ENCODE measurements at regions not wholly inside any gene's neighbourhood (a gene's known extent, or its start where the extent isn't known, plus 50 kb on each side); places are given as distances from the start of the nearest gene placed in this dataset.

- TF ChIP-seq ZNF266 (tag by site-specific recombination; IDR thresholded peaks at IDR 0.05; ENCODE audit: low read depth) (no peak), ZNF792 (tag by site-specific recombination; IDR thresholded peaks at IDR 0.05) (no peak), ZNF48 (tag by site-specific recombination; IDR thresholded peaks at IDR 0.05) (no peak), MYNN (tag by site-specific recombination; IDR thresholded peaks at IDR 0.05; ENCODE audit: borderline replicate concordance) (no peak), GLI2 (tag by site-specific recombination; IDR thresholded peaks at IDR 0.05; ENCODE audit: borderline replicate concordance, low read depth) (no peak)
Observed at GRCh38 chr6:126926926-126927325, 191.5 kb upstream of the RSPO3 start (continued).

GRCh38 chr6:126927841-126928240 lies 190.6 kb upstream of the RSPO3 start:
- H3K27ac ChIP-seq (ENCODE audit: extremely low read depth, low read depth, low read length) = no peak overlapping the region
- H3K9me3 ChIP-seq (ENCODE audit: control insufficient read depth, insufficient read depth, low read depth, low read length) = no peaks in the 10 kb centered on the region
- H3K36me3 ChIP-seq (ENCODE audit: control insufficient read depth in 2 of 2, insufficient read depth in 1 of 2, low read length in 2 of 2) = no peaks in the 10 kb centered on the region
- POLR2A ChIA-PET = no interaction called here
- H3K4me1 ChIP-seq (ENCODE audit: control insufficient read depth, insufficient read depth, low read length) = no peaks in the 10 kb centered on the region
- no peak overlapping the region for H3K4me3 ChIP-seq (ENCODE audit: low read depth, low read length)
- CTCF ChIA-PET = no interaction called here
- no peak for TF ChIP-seq ZNF112 (tag by site-specific recombination; IDR thresholded peaks at IDR 0.05)
- TF ChIP-seq ZNF561 (tag by site-specific recombination; IDR thresholded peaks at IDR 0.05; ENCODE audit: borderline replicate concordance) = no peak
- no peak for TF ChIP-seq ZNF473 (tag by site-specific recombination; IDR thresholded peaks at IDR 0.05)

DNA sequence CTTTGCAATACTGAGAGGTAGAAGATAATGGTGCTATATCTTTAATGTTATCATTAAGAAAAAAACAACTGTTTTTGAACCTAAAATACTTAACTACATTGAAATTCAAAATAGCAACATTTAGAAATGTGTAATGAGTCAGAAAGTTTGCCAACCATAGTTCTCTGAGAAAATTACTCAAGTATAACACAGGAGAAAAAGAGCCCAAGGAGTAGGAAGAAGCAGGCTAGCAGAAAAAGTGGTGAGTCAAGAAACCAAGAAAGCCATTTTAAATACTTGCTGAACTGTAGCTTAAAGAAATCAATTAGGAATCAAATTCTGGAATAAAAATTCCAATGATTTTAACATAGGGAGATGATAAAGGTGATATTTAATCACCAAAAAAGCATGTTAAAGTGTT lies 181.0 kb upstream of the RSPO3 start:
- CTCF ChIA-PET = interaction anchor here (0.7 kb wide), 1 partner anchor 47 kb away, joined by 3 read pairs; no protein-coding TSS in a partner anchor
- POLR2A ChIA-PET = no interaction called here
- H3K27ac ChIP-seq (ENCODE audit: extremely low read depth, low read depth, low read length) = no peak overlapping the region
- no peaks in the 10 kb centered on the region for H3K36me3 ChIP-seq (ENCODE audit: control insufficient read depth in 2 of 2, insufficient read depth in 1 of 2, low read length in 2 of 2)
- no peaks in the 10 kb centered on the region; the same call in 1 of the 2 replicates for H3K4me1 ChIP-seq (ENCODE audit: control insufficient read depth, insufficient read depth, low read length)
- H3K9me3 ChIP-seq (ENCODE audit: control insufficient read depth, insufficient read depth, low read depth, low read length) = no peaks in the 10 kb centered on the region
- no peak overlapping the region for H3K4me3 ChIP-seq (ENCODE audit: low read depth, low read length)
- TF ChIP-seq ZNF664 (tag by site-specific recombination; IDR thresholded peaks at IDR 0.05) = no peak
- no peak for TF ChIP-seq GLIS2 (tag by site-specific recombination; IDR thresholded peaks at IDR 0.05)
- TF ChIP-seq OSR2 (tag by site-specific recombination; IDR thresholded peaks at IDR 0.05) = no peak
- TF ChIP-seq, protein P1, sequence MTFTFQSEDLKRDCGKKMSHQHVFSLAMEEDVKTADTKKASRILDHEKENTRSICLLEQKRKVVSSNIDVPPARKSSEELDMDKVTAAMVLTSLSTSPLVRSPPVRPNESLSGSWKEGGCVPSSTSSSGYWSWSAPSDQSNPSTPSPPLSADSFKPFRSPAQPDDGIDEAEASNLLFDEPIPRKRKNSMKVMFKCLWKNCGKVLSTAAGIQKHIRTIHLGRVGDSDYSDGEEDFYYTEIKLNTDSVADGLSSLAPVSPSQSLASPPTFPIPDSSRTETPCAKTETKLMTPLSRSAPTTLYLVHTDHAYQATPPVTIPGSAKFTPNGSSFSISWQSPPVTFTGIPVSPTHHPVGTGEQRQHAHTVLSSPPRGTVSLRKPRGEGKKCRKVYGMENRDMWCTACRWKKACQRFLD (tag by site-specific recombination; IDR thresholded peaks at IDR 0.05) = no peak
- TF ChIP-seq KLF17 (tag by site-specific recombination; IDR thresholded peaks at IDR 0.05) = no peak
- TF ChIP-seq ZNF184 (tag by site-specific recombination; IDR thresholded peaks at IDR 0.05) = no peak
- TF ChIP-seq ZNF132 (tag by site-specific recombination; IDR thresholded peaks at IDR 0.05; ENCODE audit: borderline replicate concordance) = no peak
- no peak for TF ChIP-seq ZNF239 (tag by site-specific recombination; IDR thresholded peaks at IDR 0.05)

GRCh38 chr6:126939784-126940183 lies 178.7 kb upstream of the RSPO3 start:
- H3K36me3 ChIP-seq (ENCODE audit: control insufficient read depth in 2 of 2, insufficient read depth in 1 of 2, low read length in 2 of 2) = no peaks in the 10 kb centered on the region
- H3K9me3 ChIP-seq (ENCODE audit: control insufficient read depth, insufficient read depth, low read depth, low read length) = no peaks in the 10 kb centered on the region
- no peak overlapping the region for H3K27ac ChIP-seq (ENCODE audit: extremely low read depth, low read depth, low read length)
- CTCF ChIA-PET = no interaction called here
- no peak overlapping the region for H3K4me3 ChIP-seq (ENCODE audit: low read depth, low read length)
- TF ChIP-seq ZNF366 (tag by site-specific recombination; conservative IDR thresholded peaks at IDR 0.05) (no peak), ZNF792 (tag by site-specific recombination; IDR thresholded peaks at IDR 0.05) (no peak), ZNF768 (tag by site-specific recombination; IDR thresholded peaks at IDR 0.05) (no peak), ZNF548 (tag by site-specific recombination; IDR thresholded peaks at IDR 0.05) (no peak), ZBTB10 (tag by site-specific recombination; IDR thresholded peaks at IDR 0.05) (no peak), ZNF473 (tag by site-specific recombination; IDR thresholded peaks at IDR 0.05) (no peak)
- POLR2A ChIA-PET = no interaction called here
- H3K4me1 ChIP-seq (ENCODE audit: control insufficient read depth, insufficient read depth, low read length) = no peaks in the 10 kb centered on the region; the same call in 1 of the 2 replicates

All from HEK293 (cell line).